ENCODE measurements at regions not wholly inside any gene's neighbourhood (a gene's known extent, or its start where the extent isn't known, plus 50 kb on each side); places are given as distances from the start of the nearest gene placed in this dataset.

DNA sequence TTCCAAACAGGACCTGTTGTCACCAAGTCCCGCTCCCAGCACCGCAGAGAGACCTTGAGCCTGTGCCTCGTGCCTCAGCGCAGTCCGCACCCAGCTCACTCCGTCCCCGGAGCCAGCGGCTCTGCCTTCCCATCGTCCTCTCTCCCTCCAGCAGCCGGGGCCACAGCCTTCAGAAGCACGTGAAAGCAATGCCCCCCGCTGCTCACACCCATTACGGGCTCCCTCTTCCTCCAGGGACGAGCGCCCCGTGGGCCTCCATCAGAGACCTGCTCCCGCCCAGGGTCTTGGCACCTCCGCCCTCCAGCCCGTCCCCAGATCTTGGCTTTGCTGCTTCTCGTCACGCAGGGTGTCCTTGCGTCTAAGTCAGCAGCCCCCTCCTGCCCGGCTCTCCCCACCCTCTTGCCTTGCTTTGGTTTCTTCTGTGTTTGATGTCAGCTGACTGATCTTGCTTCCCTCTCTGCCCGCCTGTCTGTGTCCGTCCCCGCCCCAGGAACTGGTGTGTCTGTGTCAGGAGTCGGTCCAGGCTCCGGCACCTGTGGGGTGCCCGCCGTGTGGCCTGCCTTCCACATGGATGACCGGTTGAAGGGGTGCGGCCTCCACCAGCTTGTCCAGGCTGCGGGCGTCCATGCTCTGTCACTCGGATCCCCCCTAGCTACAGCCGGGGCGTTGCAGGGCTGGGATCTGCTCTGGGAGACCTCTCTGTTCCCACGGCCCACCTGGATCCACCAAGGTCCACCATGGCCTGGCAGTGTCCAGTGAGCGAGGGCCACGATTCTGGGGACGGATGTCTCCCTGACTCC lies 61.9 kb downstream of the FOXL3 start:
- no peaks in the 10 kb centered on the region for H3K36me3 ChIP-seq
- no peak overlapping the region for H3K4me3 ChIP-seq
- TF ChIP-seq EP300 (IDR thresholded peaks at IDR 0.05) (no peak), POLR2A (IDR thresholded peaks at IDR 0.05) (no peak)
- TF ChIP-seq, protein P1, sequence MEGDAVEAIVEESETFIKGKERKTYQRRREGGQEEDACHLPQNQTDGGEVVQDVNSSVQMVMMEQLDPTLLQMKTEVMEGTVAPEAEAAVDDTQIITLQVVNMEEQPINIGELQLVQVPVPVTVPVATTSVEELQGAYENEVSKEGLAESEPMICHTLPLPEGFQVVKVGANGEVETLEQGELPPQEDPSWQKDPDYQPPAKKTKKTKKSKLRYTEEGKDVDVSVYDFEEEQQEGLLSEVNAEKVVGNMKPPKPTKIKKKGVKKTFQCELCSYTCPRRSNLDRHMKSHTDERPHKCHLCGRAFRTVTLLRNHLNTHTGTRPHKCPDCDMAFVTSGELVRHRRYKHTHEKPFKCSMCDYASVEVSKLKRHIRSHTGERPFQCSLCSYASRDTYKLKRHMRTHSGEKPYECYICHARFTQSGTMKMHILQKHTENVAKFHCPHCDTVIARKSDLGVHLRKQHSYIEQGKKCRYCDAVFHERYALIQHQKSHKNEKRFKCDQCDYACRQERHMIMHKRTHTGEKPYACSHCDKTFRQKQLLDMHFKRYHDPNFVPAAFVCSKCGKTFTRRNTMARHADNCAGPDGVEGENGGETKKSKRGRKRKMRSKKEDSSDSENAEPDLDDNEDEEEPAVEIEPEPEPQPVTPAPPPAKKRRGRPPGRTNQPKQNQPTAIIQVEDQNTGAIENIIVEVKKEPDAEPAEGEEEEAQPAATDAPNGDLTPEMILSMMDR (IDR thresholded peaks at IDR 0.05): no peak
- H3K9me3 ChIP-seq: no peaks in the 10 kb centered on the region
- WGBS, 3 donors: 80 to 86% (median 80%) methylated on average over 38 to 41 of the region's 41 CpGs
- intact Hi-C loops (cut with DNase I): no loop called here
- no peaks in the 10 kb centered on the region for H3K4me1 ChIP-seq (ENCODE audit: insufficient read depth)
- DNase-seq: no peak
- no peak overlapping the region for H3K27ac ChIP-seq
- no peaks in the 10 kb centered on the region for H3K27me3 ChIP-seq

DNA sequence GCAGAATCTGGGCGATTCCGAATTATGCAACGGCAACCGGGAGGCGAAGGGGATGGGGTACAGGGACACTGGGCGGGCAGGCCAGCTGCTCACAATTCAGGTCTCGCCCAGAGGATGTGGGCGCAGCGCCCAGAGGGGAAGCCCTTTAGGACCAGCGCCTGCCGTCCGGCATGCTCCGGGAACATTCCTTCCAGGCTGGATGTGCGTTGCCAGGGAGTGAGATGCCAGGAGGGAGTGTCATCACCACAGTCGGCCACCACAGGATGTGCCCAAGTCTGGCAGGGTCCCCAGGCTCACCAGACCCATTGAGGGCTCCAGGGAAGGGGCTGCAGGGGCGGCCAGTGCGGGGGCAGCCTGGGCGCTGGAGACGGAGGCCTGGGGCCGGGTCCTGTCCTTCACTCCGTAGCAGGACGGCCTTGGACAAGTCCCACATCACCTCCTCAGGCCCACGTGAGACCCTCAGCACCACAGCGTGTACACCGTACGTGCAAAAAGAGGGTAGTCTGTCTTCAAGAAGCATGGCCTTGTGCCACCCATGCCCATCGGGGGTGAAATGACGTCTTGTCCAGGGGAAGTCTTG lies 63.9 kb downstream of the FOXL3 start:
- Histone ChIP-seq H3K27ac (no peak overlapping the region), H3K9me3 (no peaks in the 10 kb centered on the region), H3K4me1 (ENCODE audit: insufficient read depth) (no peaks in the 10 kb centered on the region), H3K36me3 (no peaks in the 10 kb centered on the region), H3K4me3 (no peak overlapping the region), H3K27me3 (no peaks in the 10 kb centered on the region)
- intact Hi-C loops (cut with DNase I): no loop called here
- TF ChIP-seq POLR2A (IDR thresholded peaks at IDR 0.05) (no peak), EP300 (IDR thresholded peaks at IDR 0.05) (no peak)
- TF ChIP-seq, protein P1 (IDR thresholded peaks at IDR 0.05): no peak
- 81 to 86% (median 83%) methylated on average over 27 to 28 of the region's 28 CpGs for WGBS, 3 donors
- DNase-seq: no peak

DNA sequence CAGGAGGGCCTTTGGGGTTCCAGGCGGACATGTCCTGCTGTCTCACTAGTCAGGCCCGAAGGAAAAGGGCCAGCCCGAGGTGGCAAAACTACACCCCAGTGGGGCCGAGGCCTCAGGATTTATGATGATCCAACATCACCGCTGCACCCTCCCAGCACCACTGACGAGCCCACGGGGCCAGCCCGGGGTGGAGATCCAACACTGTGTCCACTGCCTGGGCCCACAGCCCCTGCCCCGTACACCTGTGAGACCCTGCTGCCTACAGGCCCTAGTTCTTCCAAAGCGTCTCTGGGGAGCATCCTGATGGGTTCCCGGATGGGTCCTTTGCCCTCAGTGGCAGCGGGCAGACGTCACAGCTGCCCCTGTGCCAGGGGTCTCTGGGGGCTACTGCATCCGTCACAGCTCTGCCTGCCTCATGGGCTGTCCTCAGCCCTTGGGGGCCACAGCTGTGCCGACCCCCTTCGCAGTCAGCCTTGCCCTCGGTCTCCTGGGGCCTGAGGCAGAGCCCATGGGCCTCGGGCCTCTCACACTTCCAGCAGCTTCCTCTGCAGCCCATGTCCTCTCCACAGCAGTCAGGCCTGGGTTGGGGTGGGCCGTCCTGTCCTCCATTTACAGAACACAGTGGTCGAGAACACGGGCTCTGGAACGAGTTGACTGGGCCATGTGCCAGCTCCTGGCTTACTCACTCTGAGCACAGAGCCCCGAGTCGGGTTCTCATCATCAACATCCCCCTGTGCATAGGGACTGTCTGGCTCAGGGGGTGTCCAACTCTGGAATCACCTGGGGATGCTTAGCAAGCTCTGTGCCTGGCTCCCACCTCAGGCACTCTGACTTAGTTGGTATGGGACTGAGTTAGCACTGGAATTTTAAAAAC lies 64.9 kb downstream of the FOXL3 start:
- no peak for DNase-seq
- no peak for TF ChIP-seq POLR2A (IDR thresholded peaks at IDR 0.05)
- TF ChIP-seq, protein P1 (IDR thresholded peaks at IDR 0.05): no peak
- TF ChIP-seq EP300 (IDR thresholded peaks at IDR 0.05): no peak
- Histone ChIP-seq H3K27ac (no peak overlapping the region), H3K36me3 (no peaks in the 10 kb centered on the region), H3K9me3 (no peaks in the 10 kb centered on the region), H3K4me3 (no peak overlapping the region), H3K4me1 (ENCODE audit: insufficient read depth) (no peaks in the 10 kb centered on the region), H3K27me3 (no peaks in the 10 kb centered on the region)
- WGBS, 3 donors: 84 to 87% (median 86%) methylated on average over 23 to 24 of the region's 24 CpGs
- intact Hi-C loops (cut with DNase I): no loop called here

DNA sequence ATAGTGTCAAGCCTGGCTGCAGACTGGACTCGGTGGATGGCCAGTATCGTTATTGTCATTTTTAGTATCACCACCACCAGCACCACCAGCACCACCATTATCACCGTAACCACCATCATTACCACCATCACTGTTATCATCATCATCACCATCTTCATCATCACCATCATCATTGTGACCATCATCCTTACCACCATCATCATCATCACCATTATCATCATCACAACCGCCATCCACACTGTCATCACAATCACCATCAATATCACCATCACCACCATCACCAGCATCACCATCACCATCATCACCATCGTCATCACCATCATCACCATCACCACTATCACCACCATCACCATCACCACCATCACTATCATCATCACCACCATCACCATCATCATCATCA lies 65.6 kb downstream of the FOXL3 start:
- no peaks in the 10 kb centered on the region for H3K36me3 ChIP-seq
- intact Hi-C loops (cut with DNase I): no loop called here
- no peaks in the 10 kb centered on the region for H3K27me3 ChIP-seq
- no peak for DNase-seq
- no peak overlapping the region for H3K4me3 ChIP-seq
- H3K4me1 ChIP-seq (ENCODE audit: insufficient read depth): no peaks in the 10 kb centered on the region
- 98% methylated on average over 5 of the region's 5 CpGs for WGBS, 3 donors
- H3K27ac ChIP-seq: no peak overlapping the region
- H3K9me3 ChIP-seq: no peaks in the 10 kb centered on the region
- TF ChIP-seq EP300 (IDR thresholded peaks at IDR 0.05) (no peak), POLR2A (IDR thresholded peaks at IDR 0.05) (no peak)
- TF ChIP-seq, protein P1 (IDR thresholded peaks at IDR 0.05): no peak
